Neutrophil (primary cell): ENCODE measurements at regions not wholly inside any gene's neighbourhood (a gene's known extent, or its start where the extent isn't known, plus 50 kb on each side); places are given as distances from the start of the nearest gene placed in this dataset.

ENCODE experiments used
- H3K27ac ChIP-seq: fragments of 200-600 bp; sonication (generic); 2 replicates; pipeline ENCODE4 v1.5.1; 2016; ENCODE audit warnings: mild to moderate bottlenecking, moderate library complexity
- H3K27me3 ChIP-seq: fragments of 200-600 bp; sonication (generic); 2 replicates; pipeline ENCODE4 v1.6.0; 2016; ENCODE audit warnings: mild to moderate bottlenecking
- H3K36me3 ChIP-seq: fragments of 200-600 bp; sonication (generic); 2 replicates; pipeline ENCODE4 v1.5.1; 2017
- H3K4me1 ChIP-seq, 2 experiments: fragments of 200-600 bp in 1 of 2; sonication (generic) in 1 of 2; 1 replicate in 1 of 2; 2 replicates in 1 of 2; pipeline versions ENCODE4 v1.5.1 to v1.6.1; 2013 to 2016; ENCODE audit warnings: low read depth in 1 of 2, low read length in 1 of 2, mild to moderate bottlenecking in 1 of 2, moderate library complexity in 1 of 2; ENCODE audit not compliant: control insufficient read depth in 1 of 2, insufficient read depth in 1 of 2
- H3K4me3 ChIP-seq, 2 experiments: fragments of 200-600 bp in 1 of 2; sonication (generic) in 1 of 2; 1 replicate in 1 of 2; 2 replicates in 1 of 2; pipeline ENCODE4 v1.5.1; 2013 to 2016; ENCODE audit warnings: low read depth in 1 of 2, low read length in 1 of 2, mild to moderate bottlenecking in 1 of 2, moderate library complexity in 1 of 2
- H3K9me3 ChIP-seq: fragments of 200-600 bp; sonication (generic); 2 replicates; pipeline ENCODE4 v1.5.1; 2016
- CTCF ChIP-seq: fragments of 200-600 bp; sonication (generic); IDR thresholded peaks from 2 replicates; pipeline ENCODE4 v1.5.1; 2016; ENCODE audit warnings: antibody characterized with exemption

GRCh38 chr13:90104764-90105163 lies 1242.7 kb upstream of the MIR17HG start:
- no peaks in the 10 kb centered on the region for H3K9me3 ChIP-seq
- no peak for TF ChIP-seq CTCF
- no peaks in the 10 kb centered on the region for H3K4me1 ChIP-seq
- no peak overlapping the region for H3K27ac ChIP-seq
- no peaks in the 10 kb centered on the region for H3K36me3 ChIP-seq
- H3K27me3 ChIP-seq = no peaks in the 10 kb centered on the region
- no peak overlapping the region for H3K4me3 ChIP-seq

DNA sequence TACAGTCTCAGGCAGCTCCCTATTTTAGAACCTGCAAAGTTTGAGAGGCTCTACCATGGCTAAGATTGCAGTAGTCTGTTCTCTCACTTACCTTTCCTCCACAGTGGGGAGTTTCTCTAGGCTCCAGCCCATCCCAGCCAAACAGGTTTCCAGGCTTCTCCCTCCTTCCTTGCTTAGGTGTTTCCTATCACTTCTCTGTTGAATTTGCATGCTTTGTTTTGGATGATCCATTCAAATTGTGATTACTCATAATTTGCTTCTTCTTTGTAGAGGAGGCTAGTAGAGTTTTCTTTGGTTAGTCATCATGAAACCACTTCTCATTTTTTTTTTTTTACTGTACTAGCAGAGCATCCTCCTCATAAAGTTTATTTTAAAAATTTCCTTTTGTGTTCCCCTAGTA lies 1242.2 kb upstream of the MIR17HG start:
- no peak overlapping the region for H3K4me3 ChIP-seq

GRCh38 chr13:90105849-90106496 lies 1241.5 kb upstream of the MIR17HG start:
- H3K9me3 ChIP-seq = no peaks in the 10 kb centered on the region
- H3K27me3 ChIP-seq = no peaks in the 10 kb centered on the region
- H3K4me3 ChIP-seq = no peak overlapping the region
- no peak overlapping the region for H3K27ac ChIP-seq
- no peak for TF ChIP-seq CTCF
- H3K4me1 ChIP-seq = no peaks in the 10 kb centered on the region
- no peaks in the 10 kb centered on the region for H3K36me3 ChIP-seq

More for the DNA sequence above, 1242.2 kb upstream of the MIR17HG start:
- H3K36me3 ChIP-seq = no peaks in the 10 kb centered on the region
- no peak overlapping the region for H3K27ac ChIP-seq
- H3K27me3 ChIP-seq = no peaks in the 10 kb centered on the region
- no peaks in the 10 kb centered on the region for H3K4me1 ChIP-seq
- no peaks in the 10 kb centered on the region for H3K9me3 ChIP-seq
- TF ChIP-seq CTCF = no peak

DNA sequence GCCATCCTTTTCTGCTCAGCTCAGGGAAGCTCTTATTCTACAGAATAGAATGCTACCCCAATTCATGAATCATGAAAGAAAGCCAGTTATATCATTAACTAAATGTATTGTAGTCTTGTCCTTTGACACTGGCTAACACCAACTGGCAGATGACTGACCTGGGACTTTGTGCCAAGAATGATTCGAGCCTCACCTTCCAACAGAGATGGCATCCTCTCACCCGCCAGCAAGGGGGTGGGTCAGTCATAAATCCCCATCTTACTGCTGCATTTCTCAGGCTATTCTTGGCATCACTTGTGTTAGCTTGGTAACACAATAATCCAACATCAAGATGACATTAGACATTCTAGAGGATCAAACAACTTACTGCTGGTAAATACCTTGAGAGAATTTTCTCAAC lies 1239.8 kb upstream of the MIR17HG start:
- no peaks in the 10 kb centered on the region for H3K27me3 ChIP-seq
- H3K9me3 ChIP-seq = no peaks in the 10 kb centered on the region
- no peak overlapping the region for H3K27ac ChIP-seq
- H3K36me3 ChIP-seq = no peaks in the 10 kb centered on the region
- TF ChIP-seq CTCF = no peak
- H3K4me1 ChIP-seq = no peaks in the 10 kb centered on the region
- no peak overlapping the region for H3K4me3 ChIP-seq

DNA sequence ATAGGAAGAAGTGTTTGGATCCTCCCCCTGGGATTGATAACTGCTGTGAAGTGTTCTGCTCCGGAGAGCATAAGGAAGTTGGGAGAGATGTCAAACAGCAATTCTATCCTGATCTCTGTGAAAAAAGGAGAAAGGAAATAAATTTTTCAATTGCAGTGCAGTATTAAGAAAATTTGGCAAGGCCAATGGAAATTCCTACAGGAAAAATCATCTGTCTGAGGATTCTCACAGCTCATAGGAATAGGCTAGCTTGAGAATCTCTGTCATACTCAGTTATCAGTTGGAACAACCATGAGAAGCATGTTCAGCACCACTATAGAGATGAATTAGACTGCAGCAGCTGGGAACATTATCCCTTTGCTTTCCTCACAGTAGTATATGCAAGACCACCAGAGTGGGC lies 1238.9 kb upstream of the MIR17HG start:
- Histone ChIP-seq H3K4me1 (no peaks in the 10 kb centered on the region), H3K27me3 (no peaks in the 10 kb centered on the region), H3K4me3 (no peak overlapping the region), H3K9me3 (no peaks in the 10 kb centered on the region), H3K27ac (no peak overlapping the region), H3K36me3 (no peaks in the 10 kb centered on the region)
- no peak for TF ChIP-seq CTCF
